GM23248 (cell line): ENCODE measurements at regions not wholly inside any gene's neighbourhood (a gene's known extent, or its start where the extent isn't known, plus 50 kb on each side); places are given as distances from the start of the nearest gene placed in this dataset.

Source experiments
- DNase-seq: peaks from one replicate; pipeline ENCODE4 v3.0.0-alpha.2; 2015
- H2AFZ ChIP-seq: fragments of 200-600 bp; sonication (generic); 2 replicates; pipeline ENCODE4 v1.6.1; 2016; ENCODE audit warnings: antibody characterized with exemption
- H3F3A ChIP-seq: fragments of 200-600 bp; sonication (generic); 2 replicates; pipeline ENCODE4 v1.6.1; 2016; ENCODE audit warnings: mild to moderate bottlenecking, antibody characterized with exemption, mixed run types; ENCODE audit not compliant: insufficient read depth
- H3K27ac ChIP-seq: fragments of 200-600 bp; sonication (generic); 2 replicates; pipeline ENCODE4 v1.5.1; 2016; ENCODE audit warnings: mild to moderate bottlenecking
- H3K27me3 ChIP-seq: fragments of 200-600 bp; sonication (generic); replicated peaks from 2 replicates; pipeline ENCODE4 v1.6.1; 2016; ENCODE audit warnings: mild to moderate bottlenecking; ENCODE audit not compliant: insufficient read depth
- H3K36me3 ChIP-seq: fragments of 200-600 bp; sonication (generic); 2 replicates; pipeline ENCODE4 v1.6.1; 2016; ENCODE audit warnings: low read depth, mild to moderate bottlenecking
- H3K4me1 ChIP-seq: fragments of 200-600 bp; sonication (generic); 2 replicates; pipeline ENCODE4 v1.6.1; 2016; ENCODE audit warnings: mild to moderate bottlenecking; ENCODE audit not compliant: insufficient read depth
- H3K4me2 ChIP-seq: fragments of 200-600 bp; sonication (generic); one replicate; pipeline ENCODE4 v1.6.1; 2016; ENCODE audit warnings: mild to moderate bottlenecking; ENCODE audit not compliant: unreplicated experiment
- H3K4me3 ChIP-seq: fragments of 200-600 bp; sonication (generic); 2 replicates; pipeline ENCODE4 v1.5.1; 2016; ENCODE audit warnings: mild to moderate bottlenecking
- H3K79me2 ChIP-seq: fragments of 200-600 bp; sonication (generic); 2 replicates; pipeline ENCODE4 v1.6.1; 2016; ENCODE audit warnings: mild to moderate bottlenecking; ENCODE audit not compliant: insufficient read depth
- H3K9ac ChIP-seq: fragments of 200-600 bp; sonication (generic); 2 replicates; pipeline ENCODE4 v1.6.1; 2016; ENCODE audit warnings: mild to moderate bottlenecking
- H3K9me2 ChIP-seq: fragments of 200-600 bp; sonication (generic); 2 replicates; pipeline ENCODE4 v1.6.1; 2016; ENCODE audit warnings: mixed run types, mild to moderate bottlenecking, moderate library complexity; ENCODE audit not compliant: insufficient read depth
- H3K9me3 ChIP-seq: fragments of 200-600 bp; sonication (generic); one replicate; pipeline ENCODE4 v1.6.1; 2017; ENCODE audit warnings: low read depth
- H4K20me1 ChIP-seq: fragments of 200-600 bp; sonication (generic); 2 replicates; pipeline ENCODE4 v1.6.0; 2016; ENCODE audit not compliant: insufficient read depth
- EZH2 ChIP-seq: fragments of 200-600 bp; sonication (generic); IDR thresholded peaks from 2 replicates; pipeline ENCODE4 v1.6.1; 2018; ENCODE audit warnings: antibody characterized with exemption, mild to moderate bottlenecking; ENCODE audit not compliant: insufficient read depth, poor library complexity, severe bottlenecking
- EZH2phosphoT487 ChIP-seq: fragments of 200-600 bp; sonication (generic); IDR thresholded peaks from 2 replicates; pipeline ENCODE4 v1.6.1; 2018; ENCODE audit warnings: antibody characterized with exemption, moderate library complexity, mild to moderate bottlenecking, low read depth; ENCODE audit not compliant: insufficient read depth
- WGBS, 2 experiments: methylation state at CpG; one replicate each; pipeline ENCODE4 v1.1.6; 2015 to 2017; ENCODE audit warnings: low lambda C conversion rate in 2 of 2, low coverage in 1 of 2; ENCODE audit errors: missing lambda C conversion rate in 2 of 2; 5-methylcytosine and 5-hydroxymethylcytosine counted together
- in situ Hi-C: fragments of 300-500 bp; cut with MboI; formaldehyde crosslinking; loops from 2 replicates; pipeline ENCODE4 v1.15.0; 2020

DNA sequence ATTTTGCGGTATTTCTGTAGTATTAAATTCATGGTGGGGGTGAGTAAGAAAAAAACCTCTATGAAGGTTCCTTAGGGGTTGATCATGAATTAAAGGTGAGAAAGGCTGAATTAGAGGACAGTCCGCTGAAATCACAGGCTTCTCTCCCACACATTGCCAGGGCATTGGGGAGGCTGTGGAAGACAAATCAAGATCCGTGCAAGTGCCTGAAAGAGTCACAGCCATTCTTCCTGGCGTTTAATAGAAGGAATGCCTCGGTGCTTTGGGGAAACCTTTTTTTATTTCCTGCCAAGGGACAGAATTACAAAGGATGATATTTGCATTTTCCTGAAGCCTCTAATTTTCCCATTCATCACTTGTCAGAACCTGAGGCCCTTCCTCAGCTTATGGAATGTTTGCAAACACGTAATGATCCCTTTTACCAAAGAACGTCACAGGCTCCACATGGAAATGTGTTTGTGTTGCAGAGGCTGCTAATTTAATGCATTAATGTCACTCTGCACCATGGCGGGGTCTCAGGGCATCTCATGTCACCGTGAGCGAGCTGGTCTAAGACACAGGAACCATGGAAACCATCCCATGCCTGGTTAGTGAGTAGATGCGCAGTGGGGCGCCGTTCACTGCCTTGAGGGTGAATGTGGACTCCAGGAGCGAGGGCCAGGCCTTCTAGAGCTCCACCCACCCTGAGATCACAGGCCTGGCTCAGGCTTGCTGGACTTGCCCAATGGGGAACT is 185.9 kb upstream of the SULF2 start:
- no peaks in the 10 kb centered on the region for H3K4me1 ChIP-seq
- TF ChIP-seq EZH2 (no peak), EZH2phosphoT487 (no peak)
- H3K4me3 ChIP-seq = no peak overlapping the region
- H3K27ac ChIP-seq = no peak overlapping the region
- H3K27me3 ChIP-seq = no peaks in the 10 kb centered on the region
- DNase-seq = no peak
- H2AFZ ChIP-seq = no peak overlapping the region
- 82 to 84% methylated on average over 14 of the region's 14 CpGs for WGBS, 2 experiments
- H3K9me2 ChIP-seq = no peaks in the 10 kb centered on the region
- H3F3A ChIP-seq = no peaks in the 10 kb centered on the region
- H3K9me3 ChIP-seq = no peaks in the 10 kb centered on the region
- H3K36me3 ChIP-seq = no peaks in the 10 kb centered on the region
- in situ Hi-C loops = no loop called here
- no peak overlapping the region for H3K4me2 ChIP-seq
- H3K9ac ChIP-seq = no peak overlapping the region
- H3K79me2 ChIP-seq = no peaks in the 10 kb centered on the region
- H4K20me1 ChIP-seq = no peaks in the 10 kb centered on the region

DNA sequence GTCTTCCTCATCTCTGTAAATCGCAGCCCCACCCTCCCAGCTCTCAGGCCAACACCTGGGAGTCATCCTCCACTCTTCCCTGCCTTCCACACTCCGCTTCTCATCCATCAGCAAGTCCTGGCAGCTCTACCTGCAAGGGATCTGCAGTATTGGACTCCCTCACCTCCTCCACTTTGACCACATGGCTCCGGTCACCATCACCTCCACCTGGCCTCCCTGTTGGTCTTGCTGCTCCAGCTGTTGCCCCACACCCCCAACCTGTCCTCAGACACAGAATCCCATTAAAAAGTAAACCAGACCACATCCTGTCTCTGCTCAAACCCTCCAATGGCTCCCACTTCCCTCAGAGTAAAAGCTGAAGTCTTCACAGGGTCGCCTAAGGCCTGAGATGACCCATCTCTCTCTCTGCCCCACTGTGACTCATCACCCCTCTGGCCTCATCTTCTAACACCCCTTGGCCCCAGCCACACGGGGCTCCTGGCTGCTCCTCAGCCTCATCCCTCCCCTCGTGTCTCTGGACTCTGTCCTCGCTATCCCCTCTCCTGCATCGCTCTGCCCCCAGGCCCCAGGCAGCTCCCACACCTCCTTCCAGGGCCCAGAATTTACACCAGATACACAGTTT is 185.1 kb upstream of the SULF2 start:
- Histone ChIP-seq H3K79me2 (no peaks in the 10 kb centered on the region), H4K20me1 (no peaks in the 10 kb centered on the region), H3K27me3 (peaks cover 4% of the 10 kb centered on the region; the same call in 1 of the 2 replicates), H3K27ac (no peak overlapping the region), H3K9me3 (no peaks in the 10 kb centered on the region), H3K4me3 (no peak overlapping the region), H3K9ac (no peak overlapping the region), H3F3A (no peaks in the 10 kb centered on the region), H3K4me2 (no peak overlapping the region), H3K4me1 (no peaks in the 10 kb centered on the region), H3K36me3 (no peaks in the 10 kb centered on the region), H2AFZ (no peak overlapping the region), H3K9me2 (no peaks in the 10 kb centered on the region)
- peak; percentile 11 for DNase-seq
- WGBS, 2 experiments = 59 to 65% methylated on average over 8 of the region's 8 CpGs
- in situ Hi-C loops = no loop called here
- TF ChIP-seq EZH2phosphoT487 = no peak
- TF ChIP-seq EZH2 = no peak

- TF ChIP-seq EZH2 (no peak), EZH2phosphoT487 (no peak)
- no peaks in the 10 kb centered on the region for H3K36me3 ChIP-seq
- H3K4me3 ChIP-seq = no peak overlapping the region
- in situ Hi-C loops = no loop called here
- no peak for DNase-seq
- H3K27me3 ChIP-seq = peaks cover 4% of the 10 kb centered on the region; the same call in 1 of the 2 replicates
- H4K20me1 ChIP-seq = no peaks in the 10 kb centered on the region
- no peak overlapping the region for H2AFZ ChIP-seq
- no peaks in the 10 kb centered on the region for H3K79me2 ChIP-seq
- H3K9me3 ChIP-seq = no peaks in the 10 kb centered on the region
- H3F3A ChIP-seq = no peaks in the 10 kb centered on the region
- H3K4me1 ChIP-seq = no peaks in the 10 kb centered on the region
- H3K9me2 ChIP-seq = no peaks in the 10 kb centered on the region
- 89% methylated on average over 5 to 6 of the region's 6 CpGs for WGBS, 2 experiments
- no peak overlapping the region for H3K4me2 ChIP-seq
- H3K27ac ChIP-seq = no peak overlapping the region
- no peak overlapping the region for H3K9ac ChIP-seq
These were observed 184.1 kb upstream of the SULF2 start for GRCh38 chr20:47969426-47969825.

- TF ChIP-seq EZH2 (no peak), EZH2phosphoT487 (no peak)
- no peak overlapping the region for H3K9ac ChIP-seq
- no peaks in the 10 kb centered on the region for H4K20me1 ChIP-seq
- no peaks in the 10 kb centered on the region for H3K4me1 ChIP-seq
- DNase-seq = no peak
- 77 to 79% methylated on average over 28 to 31 of the region's 31 CpGs for WGBS, 2 experiments
- in situ Hi-C loops = no loop called here
- no peaks in the 10 kb centered on the region for H3K79me2 ChIP-seq
- H3K27me3 ChIP-seq = peaks cover 10% of the 10 kb centered on the region; the same call in 1 of the 2 replicates
- H3K4me2 ChIP-seq = no peak overlapping the region
- no peak overlapping the region for H2AFZ ChIP-seq
- H3F3A ChIP-seq = no peaks in the 10 kb centered on the region
- no peaks in the 10 kb centered on the region for H3K9me3 ChIP-seq
- no peaks in the 10 kb centered on the region for H3K36me3 ChIP-seq
- H3K27ac ChIP-seq = no peak overlapping the region
- H3K9me2 ChIP-seq = no peaks in the 10 kb centered on the region
- no peak overlapping the region for H3K4me3 ChIP-seq
These were observed 183.4 kb upstream of the SULF2 start for GRCh38 chr20:47968541-47969310.
